Body of pancreas (tissue), 4 donors: ENCODE measurements at regions not wholly inside any gene's neighbourhood (a gene's known extent, or its start where the extent isn't known, plus 50 kb on each side); places are given as distances from the start of the nearest gene placed in this dataset.

ENCODE experiments used
- POLR2A ChIP-seq, 3 donors: fragments of 450-650 bp; IDR thresholded peaks; one replicate each; pipeline ENCODE4 v1.6.1; 2016; ENCODE audit warnings: antibody characterized with exemption in 3 of 3, mild to moderate bottlenecking in 2 of 3
- TF ChIP-seq, protein P1 (sequence below), 7 experiments: fragments of 450-650 bp in 4 of 7; fragments of 200-600 bp in 3 of 7; sonication (generic) in 3 of 7; IDR thresholded peaks; one replicate each; pipeline ENCODE4 v1.5.1; 2016 to 2019; ENCODE audit warnings: antibody characterized with exemption in 7 of 7

DNA sequence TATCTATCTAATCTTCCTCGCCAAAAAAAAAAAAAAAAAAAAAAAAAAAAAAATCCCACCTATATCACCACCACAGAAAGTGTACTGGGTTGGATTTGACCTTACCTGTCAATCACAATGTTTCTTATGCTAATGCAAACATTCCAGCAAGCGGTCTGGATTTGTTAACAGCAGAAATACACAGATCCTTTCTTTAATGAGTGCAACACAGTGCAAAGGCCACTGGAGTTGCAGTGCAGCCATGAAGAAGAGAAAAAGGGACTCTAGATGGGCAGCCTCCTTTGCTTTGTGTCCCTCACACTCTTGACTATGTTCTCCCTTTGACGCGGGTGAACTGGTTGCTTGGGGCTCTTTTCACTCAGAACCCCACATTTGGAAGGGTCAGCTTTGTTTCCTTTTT is 127.3 kb upstream of the PRKCQ start:
- TF ChIP-seq, protein P1, sequence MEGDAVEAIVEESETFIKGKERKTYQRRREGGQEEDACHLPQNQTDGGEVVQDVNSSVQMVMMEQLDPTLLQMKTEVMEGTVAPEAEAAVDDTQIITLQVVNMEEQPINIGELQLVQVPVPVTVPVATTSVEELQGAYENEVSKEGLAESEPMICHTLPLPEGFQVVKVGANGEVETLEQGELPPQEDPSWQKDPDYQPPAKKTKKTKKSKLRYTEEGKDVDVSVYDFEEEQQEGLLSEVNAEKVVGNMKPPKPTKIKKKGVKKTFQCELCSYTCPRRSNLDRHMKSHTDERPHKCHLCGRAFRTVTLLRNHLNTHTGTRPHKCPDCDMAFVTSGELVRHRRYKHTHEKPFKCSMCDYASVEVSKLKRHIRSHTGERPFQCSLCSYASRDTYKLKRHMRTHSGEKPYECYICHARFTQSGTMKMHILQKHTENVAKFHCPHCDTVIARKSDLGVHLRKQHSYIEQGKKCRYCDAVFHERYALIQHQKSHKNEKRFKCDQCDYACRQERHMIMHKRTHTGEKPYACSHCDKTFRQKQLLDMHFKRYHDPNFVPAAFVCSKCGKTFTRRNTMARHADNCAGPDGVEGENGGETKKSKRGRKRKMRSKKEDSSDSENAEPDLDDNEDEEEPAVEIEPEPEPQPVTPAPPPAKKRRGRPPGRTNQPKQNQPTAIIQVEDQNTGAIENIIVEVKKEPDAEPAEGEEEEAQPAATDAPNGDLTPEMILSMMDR (IDR thresholded peaks at IDR 0.05), result no peak
- no peak for TF ChIP-seq POLR2A (IDR thresholded peaks at IDR 0.05)
